Occipital lobe (tissue), 1 donor: ENCODE measurements at regions not wholly inside any gene's neighbourhood (a gene's known extent, or its start where the extent isn't known, plus 50 kb on each side); places are given as distances from the start of the nearest gene placed in this dataset.

Source experiments
- DNase-seq: peaks from one replicate; lab custom pipeline; 2025; lab: John Stamatoyannopoulos, UW

DNA sequence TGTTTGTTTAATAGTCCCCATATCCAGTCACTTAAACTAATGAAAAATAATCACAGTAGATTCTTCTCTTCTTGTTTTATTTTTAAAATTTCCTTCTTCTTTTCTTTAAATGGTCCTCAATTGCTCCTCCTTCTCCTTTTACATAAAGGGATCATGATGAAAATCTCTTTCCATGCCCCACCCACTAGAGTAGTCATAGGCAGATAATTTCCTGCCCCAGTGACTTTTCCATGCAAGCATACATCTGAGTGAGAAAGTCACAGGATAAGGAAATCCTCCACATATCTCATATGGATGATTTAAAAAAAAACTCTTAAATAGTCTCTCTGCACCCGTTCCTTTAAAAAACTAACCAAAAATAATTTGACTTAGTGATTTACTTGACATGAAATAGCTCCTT lies 552.3 kb upstream of the SETBP1 start:
- DNase-seq: no peak

DNA sequence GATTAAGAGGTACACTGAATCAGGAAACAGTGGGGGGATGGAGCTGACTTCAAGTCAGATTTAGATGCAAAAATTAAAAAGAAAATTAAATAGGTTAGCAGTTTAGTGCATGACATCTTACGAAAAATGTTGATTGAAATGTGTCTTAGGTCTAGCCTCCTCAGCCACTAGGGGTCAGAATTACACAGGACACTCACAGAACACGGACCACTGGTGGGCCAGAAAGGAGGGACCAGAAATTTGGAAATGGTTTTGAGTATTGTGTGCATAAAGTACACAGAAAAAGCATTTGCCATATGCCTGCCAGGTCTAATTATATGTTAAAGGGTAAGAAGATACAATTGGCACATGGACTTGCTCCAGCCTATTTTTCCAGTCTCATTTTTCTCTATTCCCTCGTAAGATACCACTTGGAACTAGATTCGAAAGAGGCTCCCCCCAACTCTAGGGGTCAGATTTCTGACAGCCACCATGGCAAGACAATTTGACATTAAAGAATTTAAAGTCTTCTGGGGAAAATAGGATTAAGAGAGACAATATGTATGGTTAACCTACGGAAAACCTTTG lies 550.2 kb upstream of the SETBP1 start:
- DNase-seq: no peak

DNA sequence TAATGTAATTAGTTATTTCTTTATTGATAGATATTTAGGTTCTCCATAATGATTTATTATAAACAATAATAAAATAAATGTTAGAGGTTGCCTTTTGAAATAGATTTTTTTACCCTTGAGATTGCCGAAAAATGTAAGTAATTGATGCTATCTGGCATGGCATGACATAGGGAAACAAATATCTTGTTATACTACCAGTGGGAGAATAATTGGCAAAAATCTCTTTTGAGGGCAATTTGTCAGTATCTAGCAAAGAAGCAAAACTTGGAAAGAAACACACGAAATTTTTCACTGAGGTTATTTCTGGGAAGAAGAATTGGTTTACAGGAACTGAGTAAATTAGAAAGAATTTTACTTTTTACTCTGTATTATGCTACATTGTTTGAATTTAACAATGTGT lies 547.2 kb upstream of the SETBP1 start:
- no peak for DNase-seq

DNA sequence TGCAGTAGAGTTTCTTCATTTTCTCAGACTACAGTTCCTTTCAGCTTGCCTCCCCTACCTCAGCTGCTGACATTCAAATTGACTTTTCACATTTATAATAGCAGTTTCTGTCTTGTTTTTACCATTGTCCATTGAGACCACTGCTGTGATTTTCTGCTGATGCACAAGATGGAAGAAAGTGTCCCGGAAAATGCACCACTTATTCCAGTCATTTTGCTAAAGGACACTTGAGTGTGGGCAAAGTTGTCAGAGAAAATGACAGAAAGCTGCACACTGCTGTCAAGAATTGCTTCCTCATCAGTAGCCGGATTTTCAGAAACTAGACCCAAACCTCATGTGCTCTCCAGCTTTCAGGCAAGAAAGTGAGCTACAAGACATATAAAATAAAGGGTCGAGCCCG lies 546.2 kb upstream of the SETBP1 start:
- no peak for DNase-seq

DNA sequence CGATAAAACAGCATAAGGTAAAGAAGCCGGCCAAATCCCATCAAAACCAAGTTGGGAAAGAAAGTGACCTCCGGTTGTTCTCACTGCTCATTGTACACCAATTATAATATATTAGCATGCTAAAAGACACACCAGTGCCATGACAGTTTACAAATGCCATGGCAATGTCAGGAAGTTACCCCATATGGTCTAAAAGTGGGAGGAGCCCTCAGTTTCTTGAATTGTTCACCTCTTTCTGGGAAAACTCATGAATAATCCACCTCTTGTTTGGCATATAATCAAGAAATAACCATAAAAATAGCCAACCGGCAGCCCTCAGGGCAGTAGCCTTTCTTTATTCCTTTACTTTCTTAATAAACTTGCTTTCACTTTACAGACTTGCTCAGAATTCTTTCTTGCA lies 544.9 kb upstream of the SETBP1 start:
- DNase-seq: no peak

DNA sequence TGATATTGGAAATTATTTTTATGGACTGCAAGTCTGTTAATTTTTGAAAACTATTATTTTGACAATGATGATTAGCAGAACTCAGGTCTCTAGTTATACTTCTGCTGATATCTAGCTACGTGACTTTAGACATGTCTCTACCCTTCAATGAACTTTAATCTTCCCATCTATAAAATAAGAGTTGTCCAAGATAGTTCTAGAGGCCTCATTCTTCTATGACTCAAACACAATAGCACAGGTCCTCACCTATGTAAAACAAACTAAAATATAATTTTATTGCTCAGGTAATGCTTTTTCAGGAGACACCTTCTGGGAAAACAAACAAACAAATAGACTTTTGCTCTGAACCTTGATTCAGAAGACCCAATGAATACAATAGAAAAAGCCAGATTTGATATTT lies 544.4 kb upstream of the SETBP1 start:
- DNase-seq: no peak

DNA sequence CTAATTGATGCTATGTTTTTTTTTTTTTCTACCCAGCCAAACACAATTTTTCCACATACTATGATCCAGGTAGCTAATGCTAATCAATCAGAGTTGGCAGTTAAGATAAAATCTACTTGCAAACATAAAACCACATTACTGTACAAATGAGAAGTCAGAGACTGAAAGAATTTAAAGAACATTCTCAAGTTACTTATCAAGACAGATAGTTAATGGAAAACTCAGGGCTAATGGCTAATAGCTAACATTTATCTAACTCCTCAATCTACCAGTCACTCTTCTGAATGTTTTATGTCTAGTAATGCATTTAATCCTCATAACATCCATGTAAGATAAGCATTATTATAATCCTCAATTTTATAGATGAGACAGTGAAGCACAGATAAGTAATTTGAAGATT lies 537.6 kb upstream of the SETBP1 start:
- DNase-seq: no peak

DNA sequence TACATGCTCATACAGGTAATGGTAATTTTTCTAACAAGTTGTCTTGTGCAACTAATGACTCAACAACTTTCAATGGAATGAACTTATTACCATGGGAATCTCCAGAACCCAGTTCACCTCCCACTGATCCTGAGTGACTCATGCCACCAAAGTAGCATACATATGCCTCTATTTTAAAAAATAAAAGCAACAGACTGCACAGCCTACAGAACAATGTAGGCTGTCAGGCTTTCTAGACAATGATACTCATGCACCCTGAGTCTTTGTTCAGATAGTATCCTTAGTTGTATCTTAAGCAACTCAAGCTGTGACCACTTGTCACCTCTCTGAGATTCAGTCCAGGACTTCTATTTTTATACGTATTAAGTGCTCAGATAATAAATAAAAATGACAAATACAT lies 531.0 kb upstream of the SETBP1 start:
- DNase-seq: no peak

DNA sequence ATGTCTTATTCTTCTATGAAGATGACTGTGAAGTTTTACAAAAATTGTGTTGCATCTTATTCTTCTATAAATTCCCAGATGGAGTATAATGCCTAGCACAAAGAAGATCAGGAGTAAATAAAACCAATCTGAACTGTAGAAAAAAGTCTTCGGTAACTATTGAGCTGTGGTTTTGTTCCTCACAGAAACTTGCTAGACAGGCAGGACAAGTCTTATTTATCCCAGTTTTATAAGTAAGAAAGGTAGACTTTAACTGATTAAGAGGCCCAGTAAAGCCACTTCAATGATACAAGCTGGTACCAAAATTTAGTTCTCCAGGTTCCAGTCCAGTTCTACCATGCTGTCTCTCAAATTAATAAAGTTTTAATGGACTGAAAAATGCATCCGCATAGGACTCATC lies 526.7 kb upstream of the SETBP1 start:
- DNase-seq: no peak

DNA sequence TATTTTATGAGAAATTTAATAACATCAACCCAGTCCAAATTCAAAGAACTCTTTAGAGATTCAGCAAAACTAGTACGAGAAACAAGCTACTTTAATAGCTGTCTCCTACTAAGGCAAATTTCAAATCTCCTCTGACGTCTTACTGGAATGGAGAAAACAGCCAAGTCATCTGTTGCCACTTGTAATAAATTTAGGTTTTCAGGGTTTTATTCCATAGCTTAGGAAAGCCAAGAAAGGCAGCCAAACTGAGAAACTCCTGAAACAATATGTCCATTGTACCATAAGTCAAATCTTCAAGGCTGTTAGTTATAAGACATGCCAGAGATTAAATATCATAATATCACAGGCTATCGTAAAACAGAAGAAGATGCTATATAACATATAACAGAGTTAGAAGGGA lies 524.6 kb upstream of the SETBP1 start:
- no peak for DNase-seq

DNA sequence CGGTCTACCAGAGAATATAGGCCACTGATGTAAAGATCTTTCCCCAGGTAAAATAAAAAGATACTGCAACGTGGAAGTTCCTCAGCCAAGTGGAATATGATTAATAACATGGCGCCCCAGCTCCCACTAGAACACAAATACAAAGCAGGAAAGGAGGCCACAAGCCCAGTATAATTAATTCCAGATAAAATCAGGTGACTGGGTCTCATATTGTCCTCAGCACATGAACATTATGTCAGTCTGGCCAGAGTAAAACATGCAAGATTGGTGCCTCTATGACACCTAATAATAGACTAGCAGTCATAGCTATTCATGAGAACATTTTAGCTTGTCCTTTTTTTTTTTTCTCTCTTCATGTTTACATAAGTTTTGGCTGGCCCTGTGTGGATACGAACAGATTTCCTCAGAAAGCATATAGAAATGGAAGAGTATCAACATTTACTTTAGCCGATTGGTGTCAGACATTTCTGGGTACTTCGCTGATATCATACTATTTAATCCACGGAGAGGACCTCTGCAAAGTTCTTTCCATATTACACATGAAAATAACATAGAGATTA lies 523.8 kb upstream of the SETBP1 start:
- no peak for DNase-seq

DNA sequence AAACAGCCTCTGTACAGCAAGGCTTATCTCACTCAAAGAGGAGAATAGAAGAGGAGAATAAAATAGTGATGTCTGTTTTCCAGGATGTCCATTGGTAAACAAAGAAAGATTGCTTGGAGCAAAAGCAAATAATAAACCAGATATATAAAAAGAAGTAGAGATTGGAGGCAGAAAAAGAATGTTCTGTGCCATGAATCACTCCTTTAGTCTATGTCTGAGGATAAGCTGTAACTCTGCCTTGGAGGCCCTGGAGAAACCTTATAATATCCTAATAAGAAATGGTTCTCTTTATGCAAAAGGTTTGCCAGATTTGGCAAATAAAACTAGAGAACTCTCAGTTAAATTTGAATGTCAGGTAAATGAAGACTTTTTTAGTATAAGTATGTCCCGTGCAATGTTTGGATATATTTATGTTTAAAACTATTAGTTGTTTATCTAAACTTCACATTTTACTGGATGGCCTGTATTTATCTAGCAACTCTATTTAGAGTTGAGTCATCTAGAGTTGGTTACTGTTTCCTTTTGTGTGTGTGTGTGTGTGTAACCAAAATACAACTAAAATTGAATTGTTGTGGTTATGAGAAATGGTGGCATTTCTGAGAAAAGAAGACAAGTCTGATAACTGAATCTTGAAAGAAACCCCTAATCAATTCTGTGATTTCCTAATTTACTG lies 510.3 kb upstream of the SETBP1 start:
- no peak for DNase-seq

DNA sequence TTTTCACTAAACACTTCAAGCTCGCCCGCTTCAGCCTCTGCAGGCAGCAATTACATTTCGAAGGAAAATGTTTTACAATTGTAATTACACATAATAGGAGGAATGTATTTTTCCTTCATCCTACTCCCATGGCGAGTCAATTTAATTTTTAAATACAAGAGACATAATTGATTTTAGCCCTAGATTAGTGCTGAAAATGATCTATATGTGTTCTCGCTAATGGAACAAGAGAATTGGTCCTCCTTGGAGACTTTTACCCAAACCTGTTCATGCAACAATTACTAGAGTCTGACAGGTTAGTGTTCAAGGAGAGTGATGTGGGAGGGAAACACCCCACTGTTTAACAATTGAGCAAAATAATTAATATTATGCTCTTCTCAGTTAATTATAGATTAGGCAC lies 509.4 kb upstream of the SETBP1 start:
- DNase-seq: no peak

DNA sequence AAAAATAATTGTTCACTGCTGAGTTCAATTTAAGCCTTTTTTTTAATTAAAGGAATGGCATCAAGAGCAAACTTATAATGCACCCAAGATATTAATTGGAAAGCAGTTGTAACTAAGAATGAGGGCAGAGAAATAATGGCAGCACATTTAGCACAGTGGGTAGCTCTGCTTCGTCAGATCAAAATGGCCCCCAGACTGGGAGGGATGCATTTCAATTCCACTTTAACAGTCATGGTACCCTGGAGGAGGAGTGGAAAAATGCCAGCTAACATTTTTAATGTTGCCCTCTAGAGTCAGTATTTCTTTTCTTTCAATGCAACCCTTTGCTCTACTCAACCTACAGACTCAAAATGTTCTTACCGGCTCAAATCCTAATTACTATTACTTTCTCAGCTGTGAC lies 504.8 kb upstream of the SETBP1 start:
- no peak for DNase-seq

DNA sequence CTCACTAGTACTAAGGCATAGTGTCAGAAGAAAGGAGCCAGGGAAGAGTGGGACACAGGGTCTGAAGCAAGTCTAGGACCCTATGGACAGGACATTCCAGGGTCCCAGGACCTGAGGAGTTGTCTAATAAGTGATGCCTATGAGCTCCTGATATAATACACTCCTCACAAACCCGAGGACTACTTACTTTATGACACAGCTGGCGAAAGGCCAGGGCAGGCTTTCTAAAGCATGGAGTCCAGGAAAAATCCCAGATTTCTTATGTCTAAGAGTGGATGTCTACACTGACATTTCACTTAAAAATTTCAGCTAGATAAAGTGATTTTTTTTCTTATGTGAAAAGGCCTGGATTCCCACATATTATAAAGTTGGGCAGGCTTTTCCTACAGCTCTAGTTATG lies 502.2 kb upstream of the SETBP1 start:
- no peak for DNase-seq

DNA sequence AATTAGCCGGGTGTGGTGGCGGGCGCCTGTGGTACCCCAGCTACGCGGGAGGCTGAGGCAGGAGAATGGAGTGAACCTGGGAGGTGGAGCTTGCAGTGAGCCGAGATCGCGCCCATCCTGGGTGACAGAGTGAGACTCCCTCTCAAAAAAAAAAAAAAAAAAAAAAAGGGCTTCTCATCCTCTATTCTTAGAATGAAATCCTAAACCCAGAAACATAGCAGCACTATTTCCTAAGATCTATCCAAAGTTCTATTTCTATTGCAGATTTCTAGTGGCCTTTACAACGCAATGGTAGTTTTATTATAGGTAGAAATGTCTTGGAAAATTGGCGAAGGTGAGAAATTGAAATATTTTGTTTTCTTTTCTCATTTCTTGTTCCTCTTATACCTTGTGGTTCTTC lies 501.0 kb upstream of the SETBP1 start:
- no peak for DNase-seq

DNA sequence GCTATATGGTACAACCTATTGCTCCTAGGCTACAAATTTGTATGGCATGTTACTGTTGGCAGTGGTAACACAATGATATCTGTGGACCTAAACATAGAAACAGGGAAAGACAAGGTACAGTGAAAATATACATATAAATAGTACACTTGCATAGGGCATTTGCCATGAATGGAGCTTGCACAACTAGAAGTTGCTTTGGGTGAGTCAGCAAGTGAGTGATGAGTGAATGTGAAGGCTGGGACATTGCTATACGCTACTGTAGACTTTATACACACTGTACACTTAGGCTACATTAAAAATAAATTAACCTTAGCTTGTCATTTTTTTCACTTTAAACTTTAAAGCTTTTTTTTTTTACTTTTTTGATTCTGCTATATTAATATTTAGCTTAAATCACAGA lies 500.0 kb upstream of the SETBP1 start:
- DNase-seq: no peak

DNA sequence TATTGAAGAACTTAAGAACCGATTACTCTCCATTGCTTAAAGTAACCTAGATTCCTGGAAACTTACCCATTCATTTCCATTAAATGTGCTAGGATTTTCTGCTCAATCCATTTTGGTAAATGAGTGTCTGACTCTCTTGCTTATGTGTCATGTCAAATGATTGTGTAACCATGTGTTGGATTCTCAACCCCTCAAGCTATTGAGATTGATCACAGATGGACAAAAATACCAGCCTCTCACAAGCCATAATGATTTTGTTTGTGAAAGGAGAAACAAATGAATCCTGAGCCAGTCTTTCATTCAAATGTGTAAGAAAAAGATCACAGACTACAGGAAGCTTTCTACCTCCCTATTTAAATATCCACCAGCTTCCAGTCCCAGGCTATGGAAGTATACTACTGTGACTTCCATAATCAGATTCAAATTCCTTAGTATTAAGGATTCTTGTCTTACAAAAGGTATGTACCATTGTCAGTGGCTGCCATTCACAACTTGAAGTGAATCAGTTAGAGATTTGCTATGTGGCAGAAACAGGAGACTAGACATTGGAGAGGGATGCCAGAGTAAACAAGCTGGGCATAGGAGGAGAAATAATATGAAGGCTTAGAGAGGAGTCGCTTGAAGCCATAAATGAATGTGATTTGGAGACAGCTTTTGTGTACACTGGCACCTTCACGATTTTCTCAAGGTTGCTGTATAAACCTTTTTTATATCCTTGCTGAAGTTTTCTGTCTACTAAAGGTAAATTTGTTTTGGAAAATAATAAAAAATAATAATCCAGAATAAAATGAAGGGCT lies 498.5 kb upstream of the SETBP1 start:
- no peak for DNase-seq

DNA sequence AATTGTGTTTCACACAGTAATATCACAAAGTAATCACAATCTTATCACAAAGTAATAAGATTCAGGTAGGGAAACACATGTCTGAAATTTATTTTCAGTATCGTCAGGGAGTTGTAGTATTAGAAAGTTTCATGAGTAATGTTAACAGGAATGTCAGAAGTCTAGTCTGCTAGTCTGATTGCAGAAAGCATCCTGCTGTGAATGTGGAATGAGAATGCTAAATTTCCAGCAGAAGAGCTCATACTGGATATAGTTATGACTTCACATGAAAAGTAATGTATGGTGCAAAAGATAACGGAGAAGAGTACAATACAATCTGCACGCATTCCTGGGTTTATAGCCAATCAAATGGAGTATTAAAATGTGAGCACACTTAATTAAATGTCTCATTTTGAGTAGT lies 494.7 kb upstream of the SETBP1 start:
- no peak for DNase-seq

DNA sequence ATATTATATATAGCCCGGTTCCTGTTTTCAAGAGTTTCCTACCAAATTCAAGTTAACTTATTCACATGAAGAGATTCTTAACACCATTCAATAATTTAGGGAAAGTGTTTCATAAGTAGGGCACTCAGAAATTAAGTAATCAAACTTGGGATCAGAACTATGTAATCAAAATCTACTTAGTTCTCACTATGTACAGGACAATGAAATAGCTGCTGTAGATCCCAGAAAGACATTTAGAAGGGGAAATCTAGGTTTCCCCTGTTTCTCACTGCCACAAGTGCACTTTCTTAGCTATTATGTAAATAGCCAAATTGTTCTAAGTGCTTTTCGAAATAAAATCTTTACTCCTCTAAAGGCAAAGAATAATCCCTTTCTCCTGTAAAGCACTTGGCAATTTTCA lies 493.6 kb upstream of the SETBP1 start:
- DNase-seq: no peak

DNA sequence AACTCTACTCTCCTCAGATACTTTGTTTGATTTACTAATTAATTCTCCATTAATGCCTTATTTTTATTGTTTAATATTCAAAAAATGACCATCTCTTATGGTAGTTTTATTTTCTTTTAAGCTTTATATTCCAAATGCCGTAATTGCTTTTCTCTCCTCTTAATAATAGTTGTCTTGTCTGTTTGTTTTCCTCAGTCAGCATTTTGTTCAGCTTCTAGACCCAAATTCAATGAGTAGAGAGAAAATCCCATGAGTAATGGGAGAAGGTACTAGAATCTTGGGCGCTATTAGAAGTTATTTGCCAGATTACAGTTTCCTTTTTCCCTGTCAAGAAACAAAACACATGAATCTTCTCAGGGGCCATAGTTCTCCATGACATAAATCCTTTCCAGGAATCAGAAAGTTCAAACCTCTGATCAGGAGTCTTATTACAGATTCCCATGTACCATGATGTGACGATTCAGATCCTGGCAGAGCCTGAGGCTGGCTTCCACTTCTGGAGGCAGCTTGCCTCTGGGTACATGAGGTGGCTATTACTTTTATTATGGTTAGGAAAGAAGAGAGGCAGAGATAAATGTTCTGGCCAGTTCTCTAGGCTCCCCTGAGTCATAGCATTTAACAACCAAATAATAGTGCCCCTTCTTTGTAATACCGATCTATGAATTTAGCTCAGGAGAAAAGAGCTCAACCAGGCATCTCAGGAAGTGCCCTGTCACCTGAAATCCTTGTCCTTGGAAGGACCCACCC lies 485.1 kb upstream of the SETBP1 start:
- no peak for DNase-seq
